Vagina (tissue), 2 donors: ENCODE measurements at regions not wholly inside any gene's neighbourhood (a gene's known extent, or its start where the extent isn't known, plus 50 kb on each side); places are given as distances from the start of the nearest gene placed in this dataset.

Source experiments
- CTCF ChIP-seq, 3 experiments: fragments of 450-650 bp in 2 of 3; fragments of 200-600 bp in 1 of 3; sonication (generic) in 1 of 3; IDR thresholded peaks; one replicate each; pipeline ENCODE4 v1.5.1; 2017 to 2019; ENCODE audit warnings: antibody characterized with exemption in 3 of 3, mild to moderate bottlenecking in 2 of 3, moderate library complexity in 2 of 3
- POLR2A ChIP-seq, 2 donors: fragments of 450-650 bp; IDR thresholded peaks; one replicate each; pipeline ENCODE4 v1.6.1; 2017; ENCODE audit warnings: antibody characterized with exemption in 2 of 2, mild to moderate bottlenecking in 2 of 2, moderate library complexity in 2 of 2
- POLR2AphosphoS5 ChIP-seq, 2 donors: sonication (generic); formaldehyde crosslinking; IDR thresholded peaks; one replicate each; pipeline ENCODE4 v1.9.0; 2017; ENCODE audit warnings: antibody characterized with exemption in 2 of 2, mild to moderate bottlenecking in 2 of 2, low read depth in 1 of 2; ENCODE audit not compliant: insufficient read depth in 1 of 2

GRCh38 chr3:153856932-153857331 lies 264.3 kb upstream of the ARHGEF26 start:
- TF ChIP-seq CTCF (IDR thresholded peaks at IDR 0.05) (no peak), POLR2A (IDR thresholded peaks at IDR 0.05) (no peak), POLR2AphosphoS5 (IDR thresholded peaks at IDR 0.05; ENCODE audit: insufficient read depth in 1 of 2, low read depth in 1 of 2) (no peak)
